DND-41 (cell line): ENCODE measurements at regions not wholly inside any gene's neighbourhood (a gene's known extent, or its start where the extent isn't known, plus 50 kb on each side); places are given as distances from the start of the nearest gene placed in this dataset.

Experiments
- ATAC-seq: fragments of 200-7000 bp; cut with Tn5 transposase; 3 replicates; pipeline ENCODE4 v1.9.1; 2021; ENCODE audit warnings: low read depth; ENCODE audit not compliant: insufficient read depth
- DNase-seq: peaks from one replicate; pipeline ENCODE4 v3.0.0-alpha.2; 2020
- H2AFZ ChIP-seq: 2 replicates; pipeline ENCODE4 v1.6.0; 2012; ENCODE audit warnings: low read depth, low read length
- H3K27ac ChIP-seq: 2 replicates; pipeline ENCODE4 v1.5.1; 2012; ENCODE audit warnings: low read length, inconsistent platforms
- H3K27me3 ChIP-seq: fragments of 200-600 bp; sonication (generic); 2 replicates; pipeline ENCODE4 v1.6.0; 2012; ENCODE audit warnings: low read length, mild to moderate bottlenecking, inconsistent platforms; ENCODE audit not compliant: insufficient read depth, poor library complexity
- H3K36me3 ChIP-seq: 2 replicates; pipeline ENCODE4 v1.5.1; 2012; ENCODE audit warnings: low read length, inconsistent platforms; ENCODE audit not compliant: insufficient read depth
- H3K4me1 ChIP-seq: 2 replicates; pipeline ENCODE4 v1.5.1; 2012; ENCODE audit warnings: mild to moderate bottlenecking, low read length; ENCODE audit not compliant: insufficient read depth
- H3K4me2 ChIP-seq: 2 replicates; pipeline ENCODE4 v1.6.0; 2012; ENCODE audit warnings: mild to moderate bottlenecking, moderate library complexity, low read length, inconsistent platforms; ENCODE audit not compliant: insufficient read depth
- H3K4me3 ChIP-seq, 2 experiments: fragments of 200-600 bp in 1 of 2; shearing (Covaris generic) in 1 of 2; 2 replicates each; pipeline ENCODE4 v1.5.1; 2012 to 2016; ENCODE audit warnings: inconsistent platforms in 2 of 2, low read length in 2 of 2, mild to moderate bottlenecking in 2 of 2, low read depth in 1 of 2, moderate library complexity in 1 of 2
- H3K79me2 ChIP-seq: 2 replicates; pipeline ENCODE4 v1.6.0; 2012; ENCODE audit warnings: low read length, inconsistent platforms; ENCODE audit not compliant: insufficient read depth
- H3K9ac ChIP-seq: 2 replicates; pipeline ENCODE4 v1.6.0; 2012; ENCODE audit warnings: low read depth, mild to moderate bottlenecking, inconsistent platforms, low read length, moderate library complexity
- H3K9me3 ChIP-seq: 2 replicates; pipeline ENCODE4 v1.5.1; 2012; ENCODE audit warnings: low read length, moderate library complexity, mild to moderate bottlenecking, inconsistent platforms; ENCODE audit not compliant: insufficient read depth, severe bottlenecking
- H4K20me1 ChIP-seq: 2 replicates; pipeline ENCODE4 v1.6.0; 2012; ENCODE audit warnings: low read length; ENCODE audit not compliant: insufficient read depth
- EZH2 ChIP-seq: IDR thresholded peaks from 3 replicates; pipeline ENCODE4 v1.6.1; 2012; ENCODE audit warnings: borderline replicate concordance, low read depth, mild to moderate bottlenecking, moderate library complexity, low read length, inconsistent platforms; ENCODE audit not compliant: severe bottlenecking
- TF ChIP-seq, protein P1 (sequence below): IDR thresholded peaks from 2 replicates; pipeline ENCODE4 v1.5.1; 2012; ENCODE audit warnings: borderline replicate concordance, low read length, moderate library complexity, mild to moderate bottlenecking; ENCODE audit not compliant: poor library complexity, severe bottlenecking; ENCODE audit errors: extremely low read depth

DNA sequence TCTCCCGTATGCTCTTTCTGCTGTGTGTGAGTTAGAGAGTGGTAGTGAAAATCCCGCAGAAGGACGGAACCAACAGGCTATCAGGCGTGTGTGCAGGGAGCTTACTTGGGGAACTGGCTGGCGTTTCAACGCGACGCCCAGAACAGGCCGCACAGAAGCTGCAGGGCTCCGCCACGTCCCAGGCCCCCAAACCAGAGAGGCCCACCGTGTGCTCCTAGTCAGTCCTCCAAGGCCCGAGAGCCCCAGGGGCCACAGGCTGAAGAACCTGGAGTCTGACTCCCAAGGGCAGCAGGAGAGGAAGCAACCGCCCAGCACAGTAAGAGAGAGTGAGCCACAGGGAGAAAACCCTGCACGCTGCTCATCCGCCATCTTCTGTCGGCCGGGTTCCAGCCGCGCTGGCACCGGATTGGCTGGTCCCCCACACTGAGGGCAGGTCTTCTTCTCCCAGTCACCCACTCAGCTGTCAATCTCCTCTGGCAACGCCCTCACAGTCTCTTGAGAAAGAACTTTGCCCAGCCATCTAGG lies 730.6 kb upstream of the VSTM2A start:
- Histone ChIP-seq H3K27me3 (no peaks in the 10 kb centered on the region), H2AFZ (no peak overlapping the region), H3K4me3 (no peak overlapping the region), H3K9me3 (no peaks in the 10 kb centered on the region), H3K36me3 (no peaks in the 10 kb centered on the region), H3K4me1 (no peaks in the 10 kb centered on the region), H3K79me2 (no peaks in the 10 kb centered on the region), H3K9ac (no peak overlapping the region), H3K4me2 (no peak overlapping the region), H3K27ac (no peak overlapping the region), H4K20me1 (no peaks in the 10 kb centered on the region)
- no peak for TF ChIP-seq EZH2
- DNase-seq (no peak), ATAC-seq (no peak)

DNA sequence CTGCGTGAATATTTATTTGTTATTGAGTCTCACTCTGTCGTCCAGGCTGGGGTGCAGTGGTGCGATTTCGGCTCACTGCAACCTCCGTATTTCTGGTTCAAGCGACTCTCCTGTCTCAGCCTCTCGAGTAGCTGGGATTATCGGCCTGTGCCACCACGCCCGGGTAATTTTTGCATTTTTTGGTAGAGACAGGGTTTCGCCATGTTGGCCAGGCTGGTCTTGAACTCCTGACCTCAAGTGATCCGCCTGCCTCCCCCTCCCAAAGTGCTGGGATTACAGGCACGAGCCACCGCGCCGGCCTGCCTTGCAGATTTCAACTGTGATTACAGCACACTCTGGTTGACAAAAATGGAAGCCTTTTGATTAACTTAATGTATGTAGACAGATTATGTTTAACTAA lies 730.0 kb upstream of the VSTM2A start:
- Histone ChIP-seq H3K4me3 (no peak overlapping the region), H3K4me1 (no peaks in the 10 kb centered on the region), H3K36me3 (no peaks in the 10 kb centered on the region), H2AFZ (no peak overlapping the region), H3K79me2 (no peaks in the 10 kb centered on the region), H3K27me3 (no peaks in the 10 kb centered on the region), H4K20me1 (no peaks in the 10 kb centered on the region), H3K27ac (no peak overlapping the region), H3K4me2 (no peak overlapping the region), H3K9me3 (no peaks in the 10 kb centered on the region), H3K9ac (no peak overlapping the region)
- ATAC-seq (no peak), DNase-seq (no peak)
- TF ChIP-seq, protein P1, sequence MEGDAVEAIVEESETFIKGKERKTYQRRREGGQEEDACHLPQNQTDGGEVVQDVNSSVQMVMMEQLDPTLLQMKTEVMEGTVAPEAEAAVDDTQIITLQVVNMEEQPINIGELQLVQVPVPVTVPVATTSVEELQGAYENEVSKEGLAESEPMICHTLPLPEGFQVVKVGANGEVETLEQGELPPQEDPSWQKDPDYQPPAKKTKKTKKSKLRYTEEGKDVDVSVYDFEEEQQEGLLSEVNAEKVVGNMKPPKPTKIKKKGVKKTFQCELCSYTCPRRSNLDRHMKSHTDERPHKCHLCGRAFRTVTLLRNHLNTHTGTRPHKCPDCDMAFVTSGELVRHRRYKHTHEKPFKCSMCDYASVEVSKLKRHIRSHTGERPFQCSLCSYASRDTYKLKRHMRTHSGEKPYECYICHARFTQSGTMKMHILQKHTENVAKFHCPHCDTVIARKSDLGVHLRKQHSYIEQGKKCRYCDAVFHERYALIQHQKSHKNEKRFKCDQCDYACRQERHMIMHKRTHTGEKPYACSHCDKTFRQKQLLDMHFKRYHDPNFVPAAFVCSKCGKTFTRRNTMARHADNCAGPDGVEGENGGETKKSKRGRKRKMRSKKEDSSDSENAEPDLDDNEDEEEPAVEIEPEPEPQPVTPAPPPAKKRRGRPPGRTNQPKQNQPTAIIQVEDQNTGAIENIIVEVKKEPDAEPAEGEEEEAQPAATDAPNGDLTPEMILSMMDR, result no peak
- no peak for TF ChIP-seq EZH2

DNA sequence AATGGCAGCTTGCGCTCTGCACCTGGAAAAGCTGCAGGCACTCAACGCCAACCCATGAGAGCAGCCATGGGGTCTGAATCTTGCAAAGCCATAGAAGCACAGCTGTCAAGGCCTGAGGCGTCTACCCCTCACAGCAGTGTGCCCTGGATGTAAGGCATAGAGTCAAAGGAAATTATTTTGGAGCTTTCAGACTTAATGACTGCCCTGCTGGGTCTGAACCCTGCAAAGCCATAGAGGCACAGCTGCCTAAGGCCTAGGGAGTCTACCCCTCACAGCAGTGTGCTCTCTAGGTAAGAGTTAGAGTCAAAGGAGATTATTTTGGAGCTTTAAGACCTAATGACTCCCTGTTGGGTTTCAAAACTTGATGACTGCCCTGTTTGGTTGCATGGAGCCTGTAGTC lies 706.9 kb upstream of the VSTM2A start:
- H4K20me1 ChIP-seq, result no peaks in the 10 kb centered on the region

DNA sequence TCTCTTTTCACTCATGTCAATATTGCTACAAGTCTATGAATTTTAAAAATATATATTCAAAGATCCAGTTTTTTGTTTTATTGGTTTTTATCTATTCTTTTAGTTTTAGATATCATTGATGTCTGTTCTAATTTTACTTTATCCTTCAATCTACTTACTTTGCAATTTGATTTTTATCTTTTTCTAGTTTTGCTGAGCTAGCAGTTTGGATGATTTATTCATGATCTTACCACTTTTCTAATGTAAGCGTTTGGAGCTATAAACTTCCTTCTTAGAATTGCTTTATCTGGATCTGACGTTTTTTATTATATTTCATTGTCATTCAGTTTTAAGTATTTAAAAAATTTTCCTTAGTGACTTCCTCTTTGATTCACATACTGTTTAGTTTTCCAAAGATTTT lies 664.5 kb upstream of the VSTM2A start:
- Histone ChIP-seq H2AFZ (no peak overlapping the region), H3K36me3 (no peaks in the 10 kb centered on the region), H3K79me2 (no peaks in the 10 kb centered on the region), H3K27me3 (no peaks in the 10 kb centered on the region), H3K4me2 (no peak overlapping the region), H3K4me1 (no peaks in the 10 kb centered on the region), H3K9ac (no peak overlapping the region), H3K4me3 (no peak overlapping the region), H4K20me1 (no peaks in the 10 kb centered on the region), H3K27ac (no peak overlapping the region), H3K9me3 (no peaks in the 10 kb centered on the region)
- ATAC-seq (no peak), DNase-seq (no peak)
- no peak for TF ChIP-seq EZH2
- TF ChIP-seq, protein P1, result no peak

More for the DNA sequence above, 706.9 kb upstream of the VSTM2A start:
- Histone ChIP-seq H3K4me3 (no peak overlapping the region), H2AFZ (no peak overlapping the region), H3K36me3 (no peaks in the 10 kb centered on the region), H3K9me3 (no peaks in the 10 kb centered on the region), H3K79me2 (no peaks in the 10 kb centered on the region), H3K4me1 (no peaks in the 10 kb centered on the region), H3K27me3 (no peaks in the 10 kb centered on the region), H3K4me2 (no peak overlapping the region), H3K9ac (no peak overlapping the region), H3K27ac (no peak overlapping the region)
- DNase-seq (no peak), ATAC-seq (no peak)
- no peak for TF ChIP-seq EZH2
